Right lobe of liver (tissue), 6 donors: ENCODE measurements at regions not wholly inside any gene's neighbourhood (a gene's known extent, or its start where the extent isn't known, plus 50 kb on each side); places are given as distances from the start of the nearest gene placed in this dataset.

ENCODE experiments used
- ATAC-seq, 4 donors: fragments of 200-7000 bp; cut with Tn5 transposase; one replicate each; pipeline ENCODE4 v1.9.1; 2020; ENCODE audit warnings: mild to moderate bottlenecking in 4 of 4, moderate library complexity in 4 of 4
- DNase-seq, 3 donors: peaks; one replicate each; pipeline ENCODE4 v3.0.0-alpha.2; 2020
- H3K27ac ChIP-seq, 3 donors: fragments of 200-600 bp; one replicate each; pipeline ENCODE4 v1.8.0; 2022
- H3K27me3 ChIP-seq, 2 donors: fragments of 200-600 bp; one replicate each; pipeline ENCODE4 v1.8.0; 2022
- H3K36me3 ChIP-seq, 4 donors: fragments of 200-600 bp; sonication (generic) in 1 of 4; one replicate each; pipeline versions ENCODE4 v1.5.1 to v1.8.0; 2017 to 2022; ENCODE audit warnings: control low read depth in 1 of 4
- H3K4me1 ChIP-seq, 4 donors: fragments of 200-600 bp; sonication (generic) in 1 of 4; one replicate each; pipeline versions ENCODE4 v1.5.1 to v1.8.0; 2017 to 2022; ENCODE audit warnings: control low read depth in 1 of 4
- H3K4me3 ChIP-seq, 3 donors: fragments of 200-600 bp; one replicate each; pipeline ENCODE4 v1.8.0; 2022
- H3K9me3 ChIP-seq, 4 donors: fragments of 200-600 bp; sonication (generic) in 1 of 4; one replicate each; pipeline versions ENCODE4 v1.5.1 to v1.8.0; 2017 to 2022; ENCODE audit warnings: control low read depth in 1 of 4
- CTCF ChIP-seq, 4 donors: fragments of 200-600 bp in 3 of 4; fragments of 450-650 bp in 1 of 4; IDR thresholded peaks; one replicate each; pipeline versions ENCODE4 v1.5.1 to v1.8.0; 2016 to 2022; ENCODE audit warnings: antibody characterized with exemption in 4 of 4, mild to moderate bottlenecking in 2 of 4
- POLR2A ChIP-seq: fragments of 450-650 bp; IDR thresholded peaks from one replicate; pipeline ENCODE4 v1.6.1; 2017; ENCODE audit warnings: antibody characterized with exemption, mild to moderate bottlenecking
- WGBS: methylation state at CpG from one replicate; pipeline ENCODE4 v1.1.6; 2018; ENCODE audit warnings: low coverage, low lambda C conversion rate; ENCODE audit not compliant: insufficient coverage; ENCODE audit errors: missing lambda C conversion rate; 5-methylcytosine and 5-hydroxymethylcytosine counted together
- intact Hi-C, 2 donors: fragments of 100-400 bp; cut with DNase I; formaldehyde crosslinking; loops; one replicate each; pipeline versions ENCODE4 v1.11.2 to v1.14.1; 2022
- donor health status: DM: no; HTN: yes; CAD: no.
- donor health status: DM: no; HTN: no; CAD: no.
- donor health status: DM: no; HTN: no; CAD: no.
- donor health status: DM: no; HTN: yes; CAD: no.
- donor health status: DM: no; HTN: yes; CAD: no.

GRCh38 chr9:115794921-115795475 is 358.6 kb upstream of the PAPPA start:
- Histone ChIP-seq H3K4me1 (no peaks in the 10 kb centered on the region), H3K36me3 (no peaks in the 10 kb centered on the region), H3K9me3 (no peaks in the 10 kb centered on the region), H3K27ac (no peak overlapping the region), H3K4me3 (no peak overlapping the region), H3K27me3 (no peaks in the 10 kb centered on the region)
- intact Hi-C loops, result no loop called here
- DNase-seq (no peak), ATAC-seq (no peak)
- no peak for TF ChIP-seq CTCF (IDR thresholded peaks at IDR 0.05)
- no peak for TF ChIP-seq POLR2A
- 56% methylated on average over 1 of the region's 1 CpG for WGBS

- Histone ChIP-seq H3K4me3 (no peak overlapping the region), H3K36me3 (no peaks in the 10 kb centered on the region), H3K9me3 (no peaks in the 10 kb centered on the region), H3K27me3 (no peaks in the 10 kb centered on the region), H3K27ac (no peak overlapping the region), H3K4me1 (no peaks in the 10 kb centered on the region)
- WGBS, result 15% methylated on average over 1 of the region's 1 CpG
- intact Hi-C loops, result no loop called here
- DNase-seq (no peak), ATAC-seq (no peak)
- no peak for TF ChIP-seq POLR2A
- TF ChIP-seq CTCF (IDR thresholded peaks at IDR 0.05), result no peak
Observed at GRCh38 chr9:115799734-115800133, 353.9 kb upstream of the PAPPA start.

GRCh38 chr9:115804206-115804605 is 349.4 kb upstream of the PAPPA start:
- TF ChIP-seq CTCF (IDR thresholded peaks at IDR 0.05) (no peak), POLR2A (no peak)
- 86% methylated on average over 3 of the region's 3 CpGs for WGBS
- no peak overlapping the region for H3K4me3 ChIP-seq
- no peaks in the 10 kb centered on the region for H3K36me3 ChIP-seq
- ATAC-seq (no peak), DNase-seq (no peak)
- H3K9me3 ChIP-seq, result no peaks in the 10 kb centered on the region
- no peaks in the 10 kb centered on the region for H3K27me3 ChIP-seq
- H3K27ac ChIP-seq, result no peak overlapping the region
- intact Hi-C loops, result no loop called here
- no peaks in the 10 kb centered on the region for H3K4me1 ChIP-seq

- H3K36me3 ChIP-seq, result no peaks in the 10 kb centered on the region
- WGBS, result 50% methylated on average over 2 of the region's 2 CpGs
Observed at GRCh38 chr9:115808108-115808507, 345.5 kb upstream of the PAPPA start.

More at GRCh38 chr9:115808108-115808507, 345.5 kb upstream of the PAPPA start:
- Histone ChIP-seq H3K4me3 (no peak overlapping the region), H3K9me3 (no peaks in the 10 kb centered on the region), H3K27ac (no peak overlapping the region), H3K4me1 (no peaks in the 10 kb centered on the region), H3K27me3 (no peaks in the 10 kb centered on the region)
- intact Hi-C loops, result no loop called here
- DNase-seq (no peak), ATAC-seq (peak in 3 of 4 donors; percentile 35 to 68 (median 49))
- TF ChIP-seq CTCF (IDR thresholded peaks at IDR 0.05) (no peak), POLR2A (no peak)
